GM21526 (cell line): ENCODE measurements at regions not wholly inside any gene's neighbourhood (a gene's known extent, or its start where the extent isn't known, plus 50 kb on each side); places are given as distances from the start of the nearest gene placed in this dataset.

Experiments
- ATAC-seq: cut with Tn5 transposase; IDR thresholded peaks from one replicate; pipeline ENCODE4 v1.9.1; 2021; ENCODE audit warnings: moderate library complexity; ENCODE audit not compliant: unreplicated experiment, low FRiP score

GRCh38 chr9:79812099-79812498 is 240.3 kb downstream of the TLE4 start:
- peak; percentile 12 for ATAC-seq

GRCh38 chr9:79809931-79810330 is 238.2 kb downstream of the TLE4 start:
- no peak for ATAC-seq

GRCh38 chr9:79809316-79809876 is 237.6 kb downstream of the TLE4 start:
- no peak for ATAC-seq

DNA sequence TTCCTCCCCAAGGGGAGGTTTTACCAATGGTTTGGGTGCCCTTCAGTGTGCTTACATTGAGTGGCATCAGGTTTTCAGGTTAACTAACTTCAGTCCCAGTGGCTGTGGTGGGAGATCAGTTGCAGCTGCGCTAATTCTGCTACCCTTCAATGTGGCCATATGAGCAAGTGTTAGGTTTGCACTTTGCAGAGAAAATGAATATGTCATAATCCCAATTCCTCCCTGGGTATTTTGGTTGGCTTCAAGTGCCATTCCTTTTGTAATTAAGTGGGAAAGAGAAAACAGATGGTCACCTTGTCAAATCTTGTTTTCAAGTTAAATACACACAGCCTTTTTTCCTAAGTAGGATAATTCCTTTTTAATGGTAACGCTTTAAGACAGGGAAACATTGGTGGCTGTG is 236.2 kb downstream of the TLE4 start:
- ATAC-seq = no peak

GRCh38 chr9:79806086-79806485 is 234.3 kb downstream of the TLE4 start:
- ATAC-seq = no peak

DNA sequence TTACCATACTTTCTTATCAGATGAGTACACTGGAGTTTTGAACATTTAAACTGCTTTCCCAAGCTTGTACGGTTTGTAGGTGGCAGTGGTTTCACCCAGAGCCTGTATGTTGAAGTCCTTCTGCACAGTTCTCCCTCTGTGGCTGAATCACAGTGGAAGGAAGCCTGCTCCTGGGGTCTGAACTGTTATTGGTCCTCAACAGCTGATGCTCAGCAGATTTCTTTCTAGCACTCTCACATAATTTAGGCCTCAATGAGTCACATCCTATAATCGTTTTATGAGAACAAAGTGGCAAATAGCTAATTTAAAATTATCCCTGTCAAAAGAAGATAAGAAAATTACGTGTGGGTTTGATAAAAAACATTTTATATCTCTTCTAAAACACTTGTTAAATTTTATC is 229.7 kb downstream of the TLE4 start:
- no peak for ATAC-seq

GRCh38 chr9:79800578-79800977 is 228.8 kb downstream of the TLE4 start:
- ATAC-seq = no peak

GRCh38 chr9:79799691-79800335 is 228.0 kb downstream of the TLE4 start:
- no peak for ATAC-seq

- ATAC-seq = no peak
Measured at GRCh38 chr9:79798450-79798849, 226.7 kb downstream of the TLE4 start.

GRCh38 chr9:79796411-79796810 is 224.6 kb downstream of the TLE4 start:
- no peak for ATAC-seq

- no peak for ATAC-seq
Measured at GRCh38 chr9:79788662-79789061, 216.9 kb downstream of the TLE4 start.

GRCh38 chr9:79781263-79781662 is 209.5 kb downstream of the TLE4 start:
- ATAC-seq = no peak

DNA sequence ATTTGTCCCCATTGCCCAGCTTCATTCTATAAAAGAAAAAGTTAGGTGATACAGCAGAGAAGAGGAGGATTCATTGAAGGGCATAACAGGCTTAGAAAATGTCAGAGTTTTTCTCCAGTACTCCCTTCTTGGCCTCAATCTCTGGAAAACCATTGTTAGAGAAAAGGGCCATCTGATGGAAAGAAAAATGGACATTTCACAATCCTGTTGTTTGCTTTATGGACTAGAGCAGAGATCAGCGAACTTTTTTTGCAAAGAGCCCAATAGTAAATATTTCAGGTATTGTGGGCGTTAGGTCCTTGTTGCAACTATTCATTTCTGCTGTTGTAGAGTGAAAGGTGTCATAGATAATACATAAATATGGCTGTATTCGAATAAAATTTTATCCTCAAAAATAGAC is 208.8 kb downstream of the TLE4 start:
- ATAC-seq = no peak

DNA sequence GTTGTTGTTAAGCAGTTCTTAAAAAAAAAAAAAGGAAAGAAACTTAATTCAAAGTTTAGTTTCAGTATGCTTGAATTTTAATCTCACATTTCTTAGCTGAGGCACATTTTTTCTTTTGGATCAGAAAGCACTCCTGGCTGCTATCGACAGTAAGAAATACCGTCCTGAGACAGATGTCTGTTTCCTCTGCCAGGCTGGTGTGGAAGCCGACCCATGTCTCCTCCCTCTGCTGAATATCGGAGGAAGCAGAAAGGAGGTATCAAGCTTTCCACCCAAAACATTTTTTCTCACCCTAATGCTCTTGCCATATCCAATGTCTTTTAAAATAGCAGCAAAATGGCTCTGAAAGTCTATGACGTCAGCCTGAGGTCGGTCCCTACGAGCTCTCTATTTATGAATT is 208.1 kb downstream of the TLE4 start:
- no peak for ATAC-seq

DNA sequence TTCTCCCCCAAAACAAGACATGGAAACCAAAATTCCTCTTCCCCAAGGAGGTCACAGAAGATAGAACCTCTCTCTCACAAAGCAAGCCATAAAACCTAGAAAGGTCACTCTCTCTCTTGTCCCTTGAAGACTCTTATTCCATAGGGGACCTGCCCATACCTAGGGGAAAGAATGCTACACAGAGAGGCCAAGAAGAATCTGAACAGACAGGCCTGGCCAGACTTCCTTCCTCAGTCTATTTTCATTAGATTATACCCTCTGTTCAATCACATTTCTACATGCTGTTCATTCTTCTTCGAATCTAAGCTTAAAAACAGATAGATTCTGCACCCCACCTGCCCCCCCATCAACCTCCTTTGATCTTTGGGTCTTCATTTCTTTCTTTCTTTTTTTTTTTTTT is 206.8 kb downstream of the TLE4 start:
- ATAC-seq = no peak

GRCh38 chr9:79776581-79776980 is 204.8 kb downstream of the TLE4 start:
- no peak for ATAC-seq
